Stimulated activated CD8-positive, alpha-beta memory T cell treated with anti-CD3 and anti-CD28 coated beads, Interleukin-2, amount 100 ng/mL, for 48 hours (primary cell): ENCODE measurements at regions not wholly inside any gene's neighbourhood (a gene's known extent, or its start where the extent isn't known, plus 50 kb on each side); places are given as distances from the start of the nearest gene placed in this dataset.

Experiments
- DNase-seq, 2 donors: peaks; one replicate each; pipeline ENCODE4 v3.0.0-alpha.2; 2020; ENCODE audit warnings: low read depth in 2 of 2

- DNase-seq = no peak
These were observed 106.1 kb upstream of the RFLNA start for GRCh38 chr12:124188561-124189405.

DNA sequence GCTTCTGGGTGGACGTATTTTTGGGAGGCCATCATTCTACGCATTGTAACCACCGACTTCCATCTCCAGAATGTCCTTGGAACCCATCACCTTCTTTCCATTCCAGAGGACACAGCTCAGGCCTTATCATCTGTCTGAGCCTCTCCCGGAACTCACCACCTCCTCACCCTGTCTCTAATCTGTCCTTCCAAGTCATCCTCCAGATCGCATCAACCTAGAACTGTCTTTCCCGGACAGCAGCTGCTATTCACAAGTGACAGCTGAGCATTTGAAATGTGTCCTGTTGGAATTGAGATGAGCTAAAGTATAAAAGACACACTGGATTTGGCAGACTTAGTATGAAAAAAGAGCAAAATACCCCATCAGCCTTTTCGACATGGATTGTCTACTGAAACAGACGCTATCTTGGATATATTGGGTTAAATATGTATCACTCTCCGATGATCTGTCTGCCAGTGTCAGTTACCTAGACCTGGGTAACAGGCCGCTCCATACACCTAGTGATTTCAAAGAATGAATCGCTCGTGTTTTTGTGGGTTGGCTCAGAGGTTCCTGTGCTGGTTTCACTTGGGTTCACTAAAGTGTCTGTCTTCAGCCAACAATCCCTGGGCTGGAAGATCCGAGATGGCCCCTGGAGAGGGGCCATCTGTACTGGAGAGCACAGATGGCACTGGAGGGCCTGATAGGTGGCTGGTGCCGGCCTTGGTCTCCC is 104.4 kb upstream of the RFLNA start:
- DNase-seq = no peak

DNA sequence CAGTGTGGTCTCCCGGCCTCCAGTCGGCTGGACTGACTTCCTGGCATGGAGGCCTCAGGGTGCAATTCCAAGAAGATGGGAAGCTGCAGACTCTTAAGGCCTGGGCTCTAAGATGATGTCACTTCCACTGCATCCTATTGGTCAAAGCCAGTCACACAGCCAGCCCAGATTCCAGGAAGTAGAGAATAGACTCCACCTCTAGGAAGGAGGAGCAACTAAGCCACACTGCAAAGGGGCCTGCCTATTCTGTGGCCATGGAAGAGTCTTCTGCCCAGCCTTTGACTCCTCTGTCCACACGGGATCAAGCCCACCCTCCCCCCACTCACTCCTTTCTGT is 103.9 kb upstream of the RFLNA start:
- no peak for DNase-seq

GRCh38 chr12:124191966-124192365 is 102.9 kb upstream of the RFLNA start:
- no peak for DNase-seq

DNA sequence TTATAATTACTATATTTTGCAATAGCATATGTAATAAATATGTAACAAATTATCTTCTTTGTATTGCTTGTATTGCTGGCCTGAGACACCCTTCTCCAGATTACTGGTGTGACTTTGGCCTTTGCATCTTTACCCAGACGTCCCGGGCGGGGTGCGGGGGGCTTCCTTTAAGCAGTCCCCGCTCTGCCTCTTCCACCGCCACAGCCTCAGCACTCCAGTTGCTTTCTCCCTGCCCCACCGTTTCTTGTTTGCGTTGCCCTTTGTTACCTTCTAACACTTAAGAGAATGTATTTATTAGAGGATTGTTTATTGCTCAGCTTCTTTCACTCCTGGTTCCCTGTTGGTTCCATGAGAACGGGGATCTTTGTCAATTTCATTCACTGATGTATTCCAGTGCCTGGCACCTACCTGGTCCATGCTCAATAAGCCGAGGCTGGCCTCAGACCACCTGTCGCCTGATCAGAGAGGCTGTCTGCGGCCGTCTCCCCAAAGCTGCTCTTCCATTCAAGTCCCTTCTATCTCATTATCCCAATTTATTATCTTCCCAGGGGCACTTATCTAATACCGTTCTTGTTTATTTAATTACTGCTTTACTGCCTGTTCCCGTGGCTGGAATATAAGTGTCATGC is 100.5 kb upstream of the RFLNA start:
- DNase-seq = no peak

DNA sequence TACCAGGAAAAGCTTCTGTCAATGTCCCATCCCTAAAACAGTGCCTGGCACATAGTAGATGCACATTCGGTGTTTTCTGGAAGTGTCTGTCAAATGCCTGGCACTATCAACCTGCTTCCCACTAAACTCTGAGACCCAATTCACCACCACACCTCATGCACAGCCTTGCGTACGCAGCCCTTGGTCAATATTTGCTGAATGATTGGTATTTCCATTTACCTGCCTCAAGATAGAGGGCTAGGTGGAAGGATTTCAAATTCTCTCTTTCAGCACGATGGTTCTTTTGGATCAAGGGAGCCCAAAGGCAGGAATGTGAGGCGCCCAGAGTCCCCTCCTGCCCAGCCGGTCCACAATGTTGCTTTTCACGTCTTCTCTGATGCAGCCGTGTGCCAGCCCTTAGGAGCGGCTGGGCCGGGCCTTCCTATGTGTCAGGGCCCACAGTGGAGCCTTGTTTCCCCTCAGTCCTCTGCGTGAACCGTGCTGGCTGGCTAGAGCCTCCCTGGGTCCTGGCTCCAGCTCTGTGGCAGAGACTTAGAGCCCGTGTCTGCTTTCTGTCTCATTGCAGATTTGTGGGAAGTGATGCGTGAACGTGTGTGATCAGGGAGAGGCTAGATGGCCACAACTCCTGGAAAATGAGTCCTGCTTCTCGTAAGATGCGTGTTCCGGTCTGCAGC is 99.9 kb upstream of the RFLNA start:
- DNase-seq = no peak

DNA sequence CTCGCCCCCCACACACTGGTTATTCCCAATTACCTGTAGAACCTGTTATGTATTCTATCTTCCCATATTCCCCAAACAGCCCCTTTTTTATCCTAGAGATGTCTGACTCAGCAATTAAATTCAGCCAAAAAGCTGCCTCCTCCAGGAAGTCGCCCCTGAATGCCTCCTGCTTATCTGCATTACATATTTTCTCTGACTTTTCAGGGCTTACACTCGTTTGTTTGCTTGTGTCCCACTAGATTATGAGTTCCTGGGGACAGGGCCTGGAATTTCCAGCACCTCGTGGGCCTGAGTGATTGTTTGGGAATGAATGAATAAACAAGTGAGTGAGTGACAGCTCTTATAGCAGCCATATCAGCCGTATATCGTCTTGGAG is 99.3 kb upstream of the RFLNA start:
- no peak for DNase-seq

DNA sequence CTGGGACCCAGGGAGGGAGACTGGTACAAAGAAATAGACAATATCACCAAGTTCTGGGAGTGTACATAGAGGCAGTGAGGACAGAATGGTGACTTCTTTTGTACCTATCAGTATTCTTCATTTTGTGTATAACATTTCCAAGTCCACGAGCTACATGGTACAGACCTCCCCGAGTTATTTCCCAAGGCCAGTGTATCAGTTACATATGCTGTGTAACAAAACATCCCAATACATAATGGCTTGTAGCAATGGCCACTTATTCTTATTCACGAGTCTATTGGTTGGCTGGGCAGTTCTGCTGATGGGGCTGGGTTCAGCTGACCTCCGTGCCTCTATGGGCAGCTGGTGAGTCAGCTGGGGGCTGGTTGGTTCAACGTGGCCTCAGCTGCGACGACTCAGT is 98.7 kb upstream of the RFLNA start:
- no peak for DNase-seq

- no peak for DNase-seq
These were observed 93.6 kb upstream of the RFLNA start for GRCh38 chr12:124201248-124201647.

GRCh38 chr12:124203176-124203575 is 91.7 kb upstream of the RFLNA start:
- DNase-seq = no peak

DNA sequence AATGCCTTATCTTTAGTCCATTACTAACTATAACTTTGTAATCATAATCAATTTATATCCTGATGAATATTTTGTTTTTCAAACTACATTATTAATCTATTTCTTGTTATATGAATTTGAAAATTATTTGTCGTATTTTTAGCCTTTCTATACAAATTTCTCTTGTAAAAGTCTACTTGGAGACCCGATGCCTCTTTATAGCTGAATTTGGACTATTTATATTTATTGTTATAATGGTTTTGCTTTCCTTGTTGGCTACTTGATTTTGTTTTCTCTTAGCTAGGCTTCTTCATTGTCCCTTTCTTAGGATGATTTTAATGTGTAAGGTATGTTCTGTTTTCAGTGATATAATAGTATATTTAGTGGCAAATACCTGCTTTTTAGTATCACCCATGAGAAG is 89.5 kb upstream of the RFLNA start:
- DNase-seq = no peak

DNA sequence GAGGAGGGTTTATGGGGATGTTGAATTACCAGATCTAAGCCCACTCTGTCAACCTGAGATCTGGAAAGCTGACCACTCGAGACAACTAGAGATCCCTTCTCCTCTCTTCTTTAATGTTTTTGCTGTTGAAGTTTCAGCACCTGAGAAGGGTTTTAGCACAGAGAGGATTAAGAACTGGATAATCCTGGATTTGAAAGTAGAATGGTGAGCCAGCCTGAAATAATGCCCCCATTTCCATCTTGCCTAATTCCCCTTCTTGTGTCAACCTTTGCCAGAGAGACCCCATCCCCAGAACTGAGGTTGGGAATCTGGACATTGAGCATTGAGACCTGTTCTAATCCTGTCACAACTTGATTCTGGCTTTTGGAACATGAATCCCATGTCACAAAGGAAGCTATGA is 87.8 kb upstream of the RFLNA start:
- no peak for DNase-seq

- DNase-seq = no peak
These were observed 87.3 kb upstream of the RFLNA start for GRCh38 chr12:124207617-124208016.

DNA sequence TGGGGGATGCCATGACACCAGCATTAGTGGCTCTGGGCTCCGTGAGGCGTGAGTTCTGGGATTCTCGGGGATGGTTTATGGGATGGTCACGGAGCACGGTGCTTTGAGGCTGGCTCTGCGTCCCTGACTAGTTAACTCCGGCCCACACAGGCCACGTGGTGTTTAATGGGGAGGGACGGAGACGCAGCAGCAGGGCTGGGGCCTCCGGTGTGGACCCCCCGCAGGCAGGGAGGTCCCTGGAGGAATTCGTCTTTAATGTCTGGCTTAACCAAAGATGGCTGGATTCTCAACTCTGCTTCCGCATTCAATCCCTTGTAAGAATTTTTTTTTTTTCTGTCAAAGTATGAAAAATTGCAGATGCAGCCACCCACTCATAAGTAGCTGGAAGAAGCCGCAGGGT is 86.4 kb upstream of the RFLNA start:
- DNase-seq = no peak

DNA sequence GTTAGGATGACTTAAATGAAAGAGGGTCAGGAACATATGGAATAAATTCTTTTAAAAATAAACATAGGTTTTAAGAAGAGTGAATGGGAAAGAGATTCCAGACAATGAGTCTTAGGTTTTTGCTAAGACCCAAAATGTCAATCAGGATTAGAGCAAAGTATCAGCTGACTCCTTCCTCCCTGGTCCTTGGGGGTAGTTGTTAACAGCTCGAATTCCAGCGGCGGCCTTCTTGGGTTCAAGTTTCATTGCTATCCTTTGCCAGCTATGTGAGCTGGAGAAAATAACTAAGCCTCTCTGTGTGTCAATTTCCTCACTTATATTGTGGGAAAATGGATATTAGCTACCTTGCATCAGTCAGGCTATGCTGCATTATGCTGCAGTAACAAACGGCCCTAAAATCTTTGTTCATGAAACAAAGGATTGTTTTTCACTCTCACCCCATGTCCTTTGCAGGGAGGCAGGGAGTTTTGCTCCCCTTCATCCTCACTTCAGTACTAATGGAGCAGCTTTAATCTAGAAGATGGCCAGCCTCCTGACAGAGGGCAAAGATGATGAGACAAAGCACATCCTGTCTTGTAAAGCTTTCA is 83.8 kb upstream of the RFLNA start:
- DNase-seq = no peak

GRCh38 chr12:124211753-124212152 is 83.1 kb upstream of the RFLNA start:
- no peak for DNase-seq

- no peak for DNase-seq
These were observed 81.1 kb upstream of the RFLNA start for GRCh38 chr12:124213666-124214347.

- no peak for DNase-seq
These were observed 80.3 kb upstream of the RFLNA start for GRCh38 chr12:124214574-124214973.

GRCh38 chr12:124216966-124217365 is 77.9 kb upstream of the RFLNA start:
- no peak for DNase-seq

DNA sequence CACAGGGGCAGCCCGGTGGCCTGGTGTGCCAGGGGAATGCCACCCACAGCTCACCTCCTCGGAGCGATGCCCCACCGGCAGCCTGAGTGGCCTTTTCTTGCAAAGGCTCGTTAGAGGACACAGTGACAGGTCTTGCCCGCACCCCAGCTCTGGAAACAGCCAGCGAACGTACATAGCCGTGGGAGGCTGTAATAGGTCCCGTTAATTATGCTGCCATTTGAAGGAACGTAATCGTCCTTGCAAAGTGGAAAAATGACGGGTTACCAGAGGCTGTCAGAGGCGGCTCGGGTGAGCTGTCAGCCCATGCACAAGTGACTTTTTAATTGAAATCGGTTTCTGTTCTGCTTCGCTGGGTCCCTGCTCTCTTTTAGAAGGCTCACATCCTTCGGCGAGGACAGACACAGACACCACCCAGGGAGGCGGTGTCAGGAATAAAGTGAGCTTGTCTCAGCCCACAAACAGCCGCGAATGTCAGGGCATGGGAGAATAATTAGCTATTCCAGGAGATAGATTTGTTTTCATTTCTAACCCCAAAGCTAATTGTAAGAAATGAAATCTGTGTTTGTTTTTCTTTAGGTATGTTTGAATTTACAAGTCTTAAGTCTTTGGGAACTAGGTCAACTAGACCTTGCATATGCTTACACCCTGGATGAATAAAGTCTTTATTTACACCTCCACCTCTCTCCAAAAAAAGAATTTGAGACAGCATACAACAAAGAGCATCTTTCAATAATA is 77.2 kb upstream of the RFLNA start:
- DNase-seq = no peak

GRCh38 chr12:124218243-124218560 is 76.7 kb upstream of the RFLNA start:
- no peak for DNase-seq
